Body of pancreas (tissue), 4 donors: ENCODE measurements at regions not wholly inside any gene's neighbourhood (a gene's known extent, or its start where the extent isn't known, plus 50 kb on each side); places are given as distances from the start of the nearest gene placed in this dataset.

ENCODE experiments used
- POLR2A ChIP-seq, 3 donors: fragments of 450-650 bp; IDR thresholded peaks; one replicate each; pipeline ENCODE4 v1.6.1; 2016; ENCODE audit warnings: antibody characterized with exemption in 3 of 3, mild to moderate bottlenecking in 2 of 3
- TF ChIP-seq, protein P1 (sequence below), 7 experiments: fragments of 450-650 bp in 4 of 7; fragments of 200-600 bp in 3 of 7; sonication (generic) in 3 of 7; IDR thresholded peaks; one replicate each; pipeline ENCODE4 v1.5.1; 2016 to 2019; ENCODE audit warnings: antibody characterized with exemption in 7 of 7

DNA sequence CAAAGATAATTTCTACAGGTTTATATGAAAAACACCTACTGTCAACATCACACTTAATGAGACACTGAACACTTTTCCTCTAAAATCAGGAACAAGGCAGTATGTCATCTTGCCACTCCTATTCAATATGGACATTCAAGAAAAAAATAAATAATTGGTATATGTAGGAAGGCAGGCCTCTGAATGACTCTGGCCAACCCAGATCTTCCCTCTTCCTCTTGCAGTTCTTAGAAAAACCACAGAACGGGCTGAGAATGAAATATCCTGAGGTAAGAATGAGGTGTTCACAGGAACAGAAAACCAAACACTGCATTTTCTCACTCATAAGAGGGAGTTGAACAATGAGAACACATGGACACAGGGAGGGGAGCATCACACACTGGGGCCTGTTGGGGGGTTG is 1207.2 kb upstream of the CITED2 start:
- TF ChIP-seq, protein P1, sequence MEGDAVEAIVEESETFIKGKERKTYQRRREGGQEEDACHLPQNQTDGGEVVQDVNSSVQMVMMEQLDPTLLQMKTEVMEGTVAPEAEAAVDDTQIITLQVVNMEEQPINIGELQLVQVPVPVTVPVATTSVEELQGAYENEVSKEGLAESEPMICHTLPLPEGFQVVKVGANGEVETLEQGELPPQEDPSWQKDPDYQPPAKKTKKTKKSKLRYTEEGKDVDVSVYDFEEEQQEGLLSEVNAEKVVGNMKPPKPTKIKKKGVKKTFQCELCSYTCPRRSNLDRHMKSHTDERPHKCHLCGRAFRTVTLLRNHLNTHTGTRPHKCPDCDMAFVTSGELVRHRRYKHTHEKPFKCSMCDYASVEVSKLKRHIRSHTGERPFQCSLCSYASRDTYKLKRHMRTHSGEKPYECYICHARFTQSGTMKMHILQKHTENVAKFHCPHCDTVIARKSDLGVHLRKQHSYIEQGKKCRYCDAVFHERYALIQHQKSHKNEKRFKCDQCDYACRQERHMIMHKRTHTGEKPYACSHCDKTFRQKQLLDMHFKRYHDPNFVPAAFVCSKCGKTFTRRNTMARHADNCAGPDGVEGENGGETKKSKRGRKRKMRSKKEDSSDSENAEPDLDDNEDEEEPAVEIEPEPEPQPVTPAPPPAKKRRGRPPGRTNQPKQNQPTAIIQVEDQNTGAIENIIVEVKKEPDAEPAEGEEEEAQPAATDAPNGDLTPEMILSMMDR (IDR thresholded peaks at IDR 0.05): no peak
- TF ChIP-seq POLR2A (IDR thresholded peaks at IDR 0.05): no peak
